ENCODE measurements at regions not wholly inside any gene's neighbourhood (a gene's known extent, or its start where the extent isn't known, plus 50 kb on each side); places are given as distances from the start of the nearest gene placed in this dataset.
A peak's percentile ranks its signal among the peaks of the same experiment; 100 is the strongest.

- no peak for DNase-seq (ENCODE audit: low read depth)
These were observed 163.2 kb downstream of the SLC28A3 start for GRCh38 chr9:84177407-84177806.

GRCh38 chr9:84179531-84179930 is 161.0 kb downstream of the SLC28A3 start:
- DNase-seq (ENCODE audit: low read depth) = no peak

- DNase-seq (ENCODE audit: low read depth) = no peak
These were observed 153.5 kb downstream of the SLC28A3 start for GRCh38 chr9:84187090-84187489.

- no peak for DNase-seq (ENCODE audit: low read depth)
These were observed 150.7 kb downstream of the SLC28A3 start for GRCh38 chr9:84189904-84190303.

DNA sequence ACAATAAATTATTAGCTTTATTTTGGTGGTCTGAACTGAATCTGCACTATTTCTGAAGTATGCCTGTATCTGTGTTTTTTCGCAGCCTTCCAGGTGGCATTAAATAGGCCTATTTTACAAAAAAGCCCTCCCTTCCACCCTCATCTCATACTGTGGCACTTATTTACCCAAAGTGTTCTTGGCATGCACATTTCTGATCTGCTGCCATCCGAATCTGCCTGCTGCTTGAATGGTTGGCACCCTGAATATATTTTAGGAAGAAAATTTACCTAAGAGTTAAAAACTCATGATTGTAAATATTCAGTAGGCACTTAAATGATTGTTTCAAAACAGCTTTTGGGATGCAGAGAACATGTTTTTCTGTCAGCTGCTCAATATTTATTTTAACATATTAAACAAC is 150.1 kb downstream of the SLC28A3 start:
- no peak for DNase-seq (ENCODE audit: low read depth)

DNA sequence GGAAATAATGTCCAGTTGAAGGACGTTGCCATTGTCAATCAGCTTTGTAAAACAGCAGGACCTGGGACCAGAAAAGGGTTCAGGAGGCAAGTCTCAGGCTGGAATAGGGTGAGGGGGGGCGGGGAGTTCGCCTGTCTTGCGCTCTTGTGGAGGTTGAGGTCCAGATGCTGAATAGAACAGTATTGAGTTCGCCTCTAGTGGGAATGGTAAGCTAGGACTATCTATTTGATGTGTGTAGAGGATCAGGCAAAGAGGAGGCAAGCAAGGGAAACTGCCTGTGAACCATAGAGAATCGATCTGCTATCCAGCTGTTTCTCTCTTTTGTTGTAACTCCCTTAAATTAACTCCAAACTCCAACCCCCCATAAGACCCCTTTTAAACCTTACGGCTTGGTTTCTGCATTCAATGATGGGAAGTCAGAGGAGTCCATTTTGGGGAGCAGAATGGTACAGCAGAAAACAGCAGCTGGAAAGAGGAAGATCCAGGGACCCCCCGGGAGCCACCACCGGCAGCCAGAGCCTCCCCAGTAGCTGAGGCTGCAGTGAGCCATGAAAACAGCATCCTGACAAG is 133.7 kb downstream of the SLC28A3 start:
- no peak for DNase-seq (ENCODE audit: low read depth)

- no peak for DNase-seq (ENCODE audit: low read depth)
These were observed 133.0 kb downstream of the SLC28A3 start for GRCh38 chr9:84207491-84207951.

GRCh38 chr9:84212246-84212645 is 128.3 kb downstream of the SLC28A3 start:
- no peak for DNase-seq (ENCODE audit: low read depth)

DNA sequence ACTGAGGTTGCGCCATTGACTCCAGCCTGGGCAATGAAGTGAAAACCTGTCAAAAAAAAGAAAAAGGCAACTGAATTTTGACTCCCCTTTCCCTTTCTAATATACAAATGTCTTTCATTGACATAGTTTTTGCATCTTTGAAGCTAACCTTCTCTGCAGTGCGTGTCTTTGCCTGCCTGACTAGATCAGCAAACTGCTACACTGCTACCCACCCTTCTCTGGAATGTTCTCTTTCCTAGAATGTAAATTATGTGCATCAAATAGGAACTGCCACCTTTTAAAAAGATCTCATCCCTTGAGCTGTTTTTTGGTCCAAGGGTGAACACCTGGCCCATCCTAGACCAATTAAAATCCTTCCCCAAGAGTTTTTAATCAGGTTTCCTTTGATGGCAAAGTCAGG is 127.6 kb downstream of the SLC28A3 start:
- DNase-seq (ENCODE audit: low read depth) = no peak

DNA sequence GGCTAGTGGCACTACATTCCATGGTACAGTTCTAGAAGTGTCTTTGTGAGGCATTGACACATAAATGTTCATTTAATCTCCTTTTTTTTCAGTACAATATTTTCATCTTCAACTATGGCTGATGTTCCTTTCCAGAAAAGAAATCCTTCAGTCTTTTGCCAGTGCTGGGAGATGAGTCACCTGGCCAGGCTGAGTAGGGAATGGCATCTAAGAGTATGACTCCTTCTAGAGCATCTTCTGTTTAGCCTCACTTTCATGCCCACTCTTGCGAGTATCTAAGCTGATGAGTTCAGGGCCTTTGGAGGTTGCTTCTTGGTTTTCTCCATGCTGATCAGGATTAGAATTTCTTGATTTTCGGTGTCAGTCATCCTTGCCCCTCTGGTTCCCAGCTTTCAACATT is 124.4 kb downstream of the SLC28A3 start:
- DNase-seq (ENCODE audit: low read depth) = peak; percentile 2

DNA sequence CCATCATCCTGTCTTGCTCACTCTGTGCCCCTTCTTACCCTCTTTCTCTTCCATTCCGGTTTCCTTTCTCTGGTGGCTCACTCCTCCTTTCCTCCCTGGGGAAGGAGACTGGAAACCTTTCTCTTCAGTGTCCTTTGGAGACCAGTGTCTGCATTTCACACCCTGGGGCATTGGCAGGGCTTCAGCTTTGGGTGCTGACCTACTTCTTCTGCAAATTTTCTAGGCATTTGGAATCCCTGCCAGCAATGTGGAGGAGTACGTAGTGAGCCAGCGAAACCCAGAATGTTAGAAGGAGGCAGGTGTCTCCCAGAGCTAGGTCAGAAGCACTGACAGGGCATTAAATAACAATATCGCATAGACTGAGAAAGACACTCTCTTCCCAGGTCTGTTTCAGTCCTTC is 122.2 kb downstream of the SLC28A3 start:
- DNase-seq (ENCODE audit: low read depth) = no peak

DNA sequence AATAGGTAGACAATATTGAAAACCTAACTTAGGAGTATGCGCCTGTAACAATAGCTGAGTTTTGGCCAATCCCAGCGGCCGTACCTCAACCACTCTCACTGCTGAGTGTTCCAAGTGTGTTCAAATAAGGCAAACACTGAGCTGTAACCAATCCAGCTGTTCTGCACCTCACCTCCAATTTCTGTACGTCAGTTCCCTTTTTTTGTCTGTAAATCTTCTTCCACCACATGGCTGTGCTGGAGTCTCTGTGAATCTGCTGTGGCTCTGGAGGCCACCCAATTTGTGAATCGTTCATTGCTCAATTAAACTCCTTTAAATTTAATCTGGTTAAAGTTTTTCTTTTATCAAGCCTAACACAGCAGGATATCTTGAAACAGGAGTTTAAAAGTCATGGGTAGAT is 116.3 kb downstream of the SLC28A3 start:
- DNase-seq (ENCODE audit: low read depth) = no peak

Measured in HS-5 (cell line).